Stimulated activated CD4-positive, alpha-beta T cell treated with anti-CD3 and anti-CD28 coated beads, TNF-alpha, amount 100 ng/mL, for 48 hours (primary cell): ENCODE measurements at regions not wholly inside any gene's neighbourhood (a gene's known extent, or its start where the extent isn't known, plus 50 kb on each side); places are given as distances from the start of the nearest gene placed in this dataset.

Experiments used
- DNase-seq, 3 donors: peaks; one replicate each; pipeline ENCODE4 v3.0.0-alpha.2; 2020; ENCODE audit warnings: low read depth in 3 of 3

GRCh38 chr12:115760231-115760630, 517.3 kb downstream of the MED13L start:
- DNase-seq: no peak

GRCh38 chr12:115758877-115759620, 518.4 kb downstream of the MED13L start:
- DNase-seq: no peak

GRCh38 chr12:115758183-115758582, 519.3 kb downstream of the MED13L start:
- no peak for DNase-seq

GRCh38 chr12:115756804-115757203, 520.7 kb downstream of the MED13L start:
- no peak for DNase-seq

- no peak for DNase-seq
Measured at GRCh38 chr12:115756271-115756670, 521.2 kb downstream of the MED13L start.

GRCh38 chr12:115755725-115756085, 521.8 kb downstream of the MED13L start:
- DNase-seq: no peak

GRCh38 chr12:115755061-115755724, 522.3 kb downstream of the MED13L start:
- no peak for DNase-seq

GRCh38 chr12:115752913-115753726, 524.4 kb downstream of the MED13L start:
- no peak for DNase-seq

- no peak for DNase-seq
Measured at GRCh38 chr12:115752156-115752555, 525.3 kb downstream of the MED13L start.

GRCh38 chr12:115750340-115750739, 527.2 kb downstream of the MED13L start:
- no peak for DNase-seq

- no peak for DNase-seq
Measured at GRCh38 chr12:115749071-115749841, 528.2 kb downstream of the MED13L start.

- DNase-seq: no peak
Measured at GRCh38 chr12:115740586-115741155, 536.8 kb downstream of the MED13L start.

- DNase-seq: no peak
Measured at GRCh38 chr12:115737895-115738294, 539.6 kb downstream of the MED13L start.

- DNase-seq: no peak
Measured at GRCh38 chr12:115736360-115736759, 541.1 kb downstream of the MED13L start.

GRCh38 chr12:115730975-115731541, 546.4 kb downstream of the MED13L start:
- no peak for DNase-seq

GRCh38 chr12:115726691-115727090, 550.8 kb downstream of the MED13L start:
- no peak for DNase-seq

- DNase-seq: no peak
Measured at GRCh38 chr12:115722181-115722580, 555.3 kb downstream of the MED13L start.

- DNase-seq: no peak
Measured at GRCh38 chr12:115716551-115716950, 560.9 kb downstream of the MED13L start.

- DNase-seq: no peak
Measured at GRCh38 chr12:115712676-115713075, 564.8 kb downstream of the MED13L start.

- DNase-seq: no peak
Measured at GRCh38 chr12:115710104-115710564, 567.4 kb downstream of the MED13L start.

- DNase-seq: no peak
Measured at GRCh38 chr12:115709540-115710011, 567.9 kb downstream of the MED13L start.
